ENCODE measurements at regions not wholly inside any gene's neighbourhood (a gene's known extent, or its start where the extent isn't known, plus 50 kb on each side); places are given as distances from the start of the nearest gene placed in this dataset.

- ATAC-seq: no peak
- WGBS, 2 donors: 62 to 82% methylated on average over 2 of the region's 2 CpGs
- Histone ChIP-seq H3K4me1 (no peaks in the 10 kb centered on the region), H3K9me3 (no peaks in the 10 kb centered on the region), H3K27ac (no peak overlapping the region), H3K27me3 (no peaks in the 10 kb centered on the region), H3K4me3 (no peak overlapping the region), H3K36me3 (replicated peaks in 1 of 2; ENCODE audit: insufficient read depth in 1 of 2, low read depth in 2 of 2) (no peaks in the 10 kb centered on the region)
- intact Hi-C loops (cut with DNase I): loop anchor here (10.0 kb wide), 1 partner anchor 154 kb away; no protein-coding TSS in a partner anchor
- TF ChIP-seq CTCF (IDR thresholded peaks at IDR 0.05): no peak
- TF ChIP-seq POLR2A (IDR thresholded peaks at IDR 0.05): no peak
- DNase-seq: no peak
Observed at GRCh38 chr5:79858410-79858723, 132.7 kb downstream of the MTX3 start.

GRCh38 chr5:79857714-79858409 lies 133.2 kb downstream of the MTX3 start:
- peak; percentile 85 to 92 (median 87) for TF ChIP-seq CTCF (IDR thresholded peaks at IDR 0.05)
- no peak for TF ChIP-seq POLR2A (IDR thresholded peaks at IDR 0.05)
- Histone ChIP-seq H3K4me3 (no peak overlapping the region), H3K4me1 (no peaks in the 10 kb centered on the region), H3K36me3 (replicated peaks in 1 of 2; ENCODE audit: insufficient read depth in 1 of 2, low read depth in 2 of 2) (no peaks in the 10 kb centered on the region), H3K27ac (no peak overlapping the region), H3K27me3 (no peaks in the 10 kb centered on the region), H3K9me3 (no peaks in the 10 kb centered on the region)
- ATAC-seq (peak; percentile 74), DNase-seq (peak; percentile 68 to 84 (median 76))
- intact Hi-C loops (cut with DNase I): loop anchor here (10.0 kb wide), 1 partner anchor 153 kb away; no protein-coding TSS in a partner anchor
- 28 to 34% methylated on average over 9 of the region's 9 CpGs for WGBS, 2 donors

GRCh38 chr5:79856456-79857055 lies 134.5 kb downstream of the MTX3 start:
- TF ChIP-seq POLR2A (IDR thresholded peaks at IDR 0.05) (no peak), CTCF (IDR thresholded peaks at IDR 0.05) (no peak)
- no peak overlapping the region for H3K4me3 ChIP-seq
- DNase-seq (no peak), ATAC-seq (no peak)
- H3K27me3 ChIP-seq: no peaks in the 10 kb centered on the region
- no peaks in the 10 kb centered on the region for H3K4me1 ChIP-seq
- no peaks in the 10 kb centered on the region for H3K9me3 ChIP-seq
- no peak overlapping the region for H3K27ac ChIP-seq
- H3K36me3 ChIP-seq (replicated peaks in 1 of 2; ENCODE audit: insufficient read depth in 1 of 2, low read depth in 2 of 2): no peaks in the 10 kb centered on the region
- 71 to 80% methylated on average over 9 of the region's 9 CpGs for WGBS, 2 donors
- intact Hi-C loops (cut with DNase I): loop anchor here (10.0 kb wide), 1 partner anchor 152 kb away; no protein-coding TSS in a partner anchor

GRCh38 chr5:79853676-79854418 lies 137.2 kb downstream of the MTX3 start:
- intact Hi-C loops (cut with DNase I): loop anchor here (10.0 kb wide), 1 partner anchor 149 kb away; no protein-coding TSS in a partner anchor
- no peaks in the 10 kb centered on the region for H3K36me3 ChIP-seq (replicated peaks in 1 of 2; ENCODE audit: insufficient read depth in 1 of 2, low read depth in 2 of 2)
- no peak for ATAC-seq
- no peak overlapping the region for H3K27ac ChIP-seq
- no peak overlapping the region for H3K4me3 ChIP-seq
- no peaks in the 10 kb centered on the region for H3K27me3 ChIP-seq
- WGBS, 2 donors: 68 to 73% methylated on average over 8 of the region's 8 CpGs
- DNase-seq: no peak
- H3K9me3 ChIP-seq: no peaks in the 10 kb centered on the region
- no peaks in the 10 kb centered on the region for H3K4me1 ChIP-seq
- TF ChIP-seq POLR2A (IDR thresholded peaks at IDR 0.05): no peak
- no peak for TF ChIP-seq CTCF (IDR thresholded peaks at IDR 0.05)

Data from body of pancreas (tissue), 4 donors.